ENCODE measurements at regions not wholly inside any gene's neighbourhood (a gene's known extent, or its start where the extent isn't known, plus 50 kb on each side); places are given as distances from the start of the nearest gene placed in this dataset.
A peak's percentile ranks its signal among the peaks of the same experiment; 100 is the strongest.

GRCh38 chr6:164130151-164130550 is 715.6 kb downstream of the QKI start:
- no peaks in the 10 kb centered on the region for H3K27me3 ChIP-seq
- intact Hi-C loops (cut with DNase I) = no loop called here
- H3K4me1 ChIP-seq = no peaks in the 10 kb centered on the region
- no peak overlapping the region for H3K4me3 ChIP-seq
- H3K27ac ChIP-seq = no peak overlapping the region
- no peak for TF ChIP-seq CTCF (IDR thresholded peaks at IDR 0.05)
- no peaks in the 10 kb centered on the region for H3K9me3 ChIP-seq
- DNase-seq = no peak
- no peaks in the 10 kb centered on the region for H3K36me3 ChIP-seq
- ATAC-seq = no peak

GRCh38 chr6:164129218-164129617 is 714.7 kb downstream of the QKI start:
- TF ChIP-seq CTCF (IDR thresholded peaks at IDR 0.05) = no peak
- Histone ChIP-seq H3K9me3 (no peaks in the 10 kb centered on the region), H3K4me1 (no peaks in the 10 kb centered on the region), H3K27ac (no peak overlapping the region), H3K27me3 (no peaks in the 10 kb centered on the region), H3K36me3 (no peaks in the 10 kb centered on the region), H3K4me3 (no peak overlapping the region)
- DNase-seq (no peak), ATAC-seq (no peak)
- intact Hi-C loops (cut with DNase I) = no loop called here

GRCh38 chr6:164128101-164128500 is 713.6 kb downstream of the QKI start:
- TF ChIP-seq CTCF (IDR thresholded peaks at IDR 0.05) = no peak
- Histone ChIP-seq H3K36me3 (no peaks in the 10 kb centered on the region), H3K4me3 (no peak overlapping the region), H3K27me3 (no peaks in the 10 kb centered on the region), H3K4me1 (no peaks in the 10 kb centered on the region), H3K9me3 (no peaks in the 10 kb centered on the region), H3K27ac (no peak overlapping the region)
- intact Hi-C loops (cut with DNase I) = no loop called here
- no peak for ATAC-seq
- no peak for DNase-seq

- DNase-seq (no peak), ATAC-seq (no peak)
- Histone ChIP-seq H3K27me3 (no peaks in the 10 kb centered on the region), H3K27ac (no peak overlapping the region), H3K4me3 (no peak overlapping the region), H3K36me3 (no peaks in the 10 kb centered on the region), H3K4me1 (no peaks in the 10 kb centered on the region), H3K9me3 (no peaks in the 10 kb centered on the region)
- TF ChIP-seq CTCF (IDR thresholded peaks at IDR 0.05) = no peak
- intact Hi-C loops (cut with DNase I) = no loop called here
Observed at GRCh38 chr6:164124986-164125385, 710.5 kb downstream of the QKI start.

GRCh38 chr6:164124473-164124872 is 710.0 kb downstream of the QKI start:
- Histone ChIP-seq H3K9me3 (no peaks in the 10 kb centered on the region), H3K4me3 (no peak overlapping the region), H3K27me3 (no peaks in the 10 kb centered on the region), H3K36me3 (no peaks in the 10 kb centered on the region), H3K4me1 (no peaks in the 10 kb centered on the region), H3K27ac (no peak overlapping the region)
- intact Hi-C loops (cut with DNase I) = no loop called here
- ATAC-seq = no peak
- DNase-seq = no peak
- TF ChIP-seq CTCF (IDR thresholded peaks at IDR 0.05) = no peak

GRCh38 chr6:164122109-164122508 is 707.6 kb downstream of the QKI start:
- no peak for TF ChIP-seq CTCF (IDR thresholded peaks at IDR 0.05)
- ATAC-seq (peak; percentile 30), DNase-seq (no peak)
- Histone ChIP-seq H3K36me3 (no peaks in the 10 kb centered on the region), H3K27me3 (no peaks in the 10 kb centered on the region), H3K4me3 (no peak overlapping the region), H3K27ac (no peak overlapping the region), H3K9me3 (no peaks in the 10 kb centered on the region), H3K4me1 (no peaks in the 10 kb centered on the region)
- intact Hi-C loops (cut with DNase I) = no loop called here
